Keratinocyte (primary cell): ENCODE measurements at regions not wholly inside any gene's neighbourhood (a gene's known extent, or its start where the extent isn't known, plus 50 kb on each side); places are given as distances from the start of the nearest gene placed in this dataset.

Experiments
- DNase-seq: peaks from one replicate; pipeline ENCODE4 v3.0.0-alpha.2; 2011; ENCODE audit warnings: low read depth, missing footprints, low spot score
- FAIRE-seq: peaks from 2 replicates; lab custom pipeline; 2011; peaks lifted over from hg19 to GRCh38; lab: Jason Lieb, UNC
- H2AFZ ChIP-seq: 2 replicates; pipeline ENCODE4 v1.6.0; 2012; ENCODE audit warnings: low read length, control low read depth, inconsistent platforms; ENCODE audit not compliant: control insufficient read depth
- H3K27ac ChIP-seq: 2 replicates; pipeline ENCODE4 v1.5.1; 2011; ENCODE audit warnings: low read length; ENCODE audit not compliant: control insufficient read depth, insufficient read depth
- H3K27me3 ChIP-seq: 3 replicates; pipeline ENCODE4 v1.6.0; 2011; ENCODE audit warnings: low read length; ENCODE audit not compliant: control insufficient read depth, insufficient read depth; ENCODE audit errors: extremely low read depth
- H3K36me3 ChIP-seq, 2 experiments: 2 replicates in 1 of 2; 3 replicates in 1 of 2; pipeline ENCODE4 v1.5.1; 2011; ENCODE audit warnings: low read length in 2 of 2, mild to moderate bottlenecking in 1 of 2; ENCODE audit not compliant: control insufficient read depth in 2 of 2, insufficient read depth in 2 of 2; ENCODE audit errors: extremely low read depth in 1 of 2
- H3K4me1 ChIP-seq: 3 replicates; pipeline ENCODE4 v1.5.1; 2011; ENCODE audit warnings: low read length; ENCODE audit not compliant: control insufficient read depth, insufficient read depth; ENCODE audit errors: extremely low read depth
- H3K4me2 ChIP-seq: 3 replicates; pipeline ENCODE4 v1.6.0; 2011; ENCODE audit warnings: low read depth, low read length; ENCODE audit not compliant: control insufficient read depth, insufficient read depth; ENCODE audit errors: extremely low read depth
- H3K4me3 ChIP-seq, 3 experiments: fragments of 200-600 bp in 1 of 3; sonication (generic) in 1 of 3; 2 replicates in 2 of 3; 3 replicates in 1 of 3; pipeline ENCODE4 v1.5.1; 2011 to 2016; ENCODE audit warnings: low read length in 3 of 3, mild to moderate bottlenecking in 3 of 3, control low read depth in 2 of 3, inconsistent platforms in 1 of 3, low read depth in 1 of 3, mixed read lengths in 1 of 3, mixed run types in 1 of 3, moderate library complexity in 1 of 3; ENCODE audit not compliant: control insufficient read depth in 2 of 3, insufficient read depth in 2 of 3; ENCODE audit errors: extremely low read depth in 1 of 3
- H3K79me2 ChIP-seq: 2 replicates; pipeline ENCODE4 v1.6.0; 2012; ENCODE audit warnings: low read length; ENCODE audit not compliant: control insufficient read depth, insufficient read depth
- H3K9ac ChIP-seq: 3 replicates; pipeline ENCODE4 v1.6.0; 2011; ENCODE audit warnings: low read length; ENCODE audit not compliant: control insufficient read depth, insufficient read depth; ENCODE audit errors: extremely low read depth
- H3K9me1 ChIP-seq: 3 replicates; pipeline ENCODE4 v1.6.0; 2011; ENCODE audit warnings: low read length; ENCODE audit not compliant: control insufficient read depth, insufficient read depth; ENCODE audit errors: extremely low read depth
- H3K9me3 ChIP-seq: 2 replicates; pipeline ENCODE4 v1.5.1; 2012; ENCODE audit warnings: low read depth, low read length; ENCODE audit not compliant: control insufficient read depth
- H4K20me1 ChIP-seq: 3 replicates; pipeline ENCODE4 v1.6.0; 2011; ENCODE audit warnings: low read length; ENCODE audit not compliant: control insufficient read depth, insufficient read depth; ENCODE audit errors: extremely low read depth
- CTCF ChIP-seq, 3 experiments: IDR thresholded peaks in 1 of 3; conservative IDR thresholded peaks in 1 of 3; optimal IDR thresholded peaks in 1 of 3; 2 replicates in 2 of 3; 3 replicates in 1 of 3; pipeline versions ENCODE3 to v1.5.1; 2011; ENCODE audit warnings: low read length in 3 of 3, mild to moderate bottlenecking in 3 of 3, moderate library complexity in 2 of 3, control low read depth in 1 of 3, inconsistent platforms in 1 of 3; ENCODE audit not compliant: insufficient read depth in 2 of 3; ENCODE audit errors: extremely low read depth in 1 of 3
- EZH2 ChIP-seq: IDR thresholded peaks from one replicate; pipeline ENCODE4 v1.6.1; 2012; ENCODE audit warnings: inconsistent platforms, mild to moderate bottlenecking, low read length, moderate library complexity
- dilution Hi-C: fragments of 300-500 bp; cut with MboI; formaldehyde crosslinking; loops from one replicate; pipeline ENCODE4 v1.7.0; 2020; ENCODE audit warnings: low sequenced_read_pairs; ENCODE audit not compliant: extremely low pct_ligation_motif_present

DNA sequence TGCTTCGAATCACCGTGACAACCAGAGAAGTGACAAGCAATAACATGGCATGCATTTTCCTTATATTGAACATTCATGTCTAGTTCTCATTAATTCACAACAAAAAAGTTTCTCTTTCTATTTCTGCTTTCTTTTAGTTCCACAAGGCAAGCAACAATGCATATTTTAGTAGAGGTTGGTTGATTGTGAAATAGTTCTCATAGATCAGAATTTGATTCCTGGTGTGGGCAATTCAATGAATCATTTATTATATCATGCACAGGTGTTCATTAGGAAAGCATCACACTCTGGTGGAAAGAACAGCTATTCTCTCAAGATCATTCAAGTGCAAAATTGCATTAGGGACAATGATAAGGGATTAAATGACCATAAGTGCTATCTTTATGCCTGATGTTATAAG lies 980.9 kb downstream of the BRINP3 start:
- Histone ChIP-seq H3K4me3 (no peak overlapping the region), H2AFZ (no peak overlapping the region), H3K27me3 (no peaks in the 10 kb centered on the region), H3K79me2 (no peaks in the 10 kb centered on the region), H4K20me1 (no peaks in the 10 kb centered on the region), H3K9me1 (no peaks in the 10 kb centered on the region), H3K9me3 (no peaks in the 10 kb centered on the region), H3K36me3 (no peaks in the 10 kb centered on the region), H3K9ac (no peak overlapping the region), H3K4me1 (no peaks in the 10 kb centered on the region), H3K4me2 (no peak overlapping the region), H3K27ac (no peak overlapping the region)
- no peak for DNase-seq
- dilution Hi-C loops: no loop called here
- no peak for TF ChIP-seq EZH2
- no peak for TF ChIP-seq CTCF (optimal IDR thresholded peaks at IDR 0.05 in 1 of 3, IDR thresholded peaks at IDR 0.05 in 1 of 3, conservative IDR thresholded peaks at IDR 0.05 in 1 of 3; ENCODE audit: extremely low read depth in 1 of 3, insufficient read depth in 2 of 3, low read length in 3 of 3)
- no peak for FAIRE-seq

DNA sequence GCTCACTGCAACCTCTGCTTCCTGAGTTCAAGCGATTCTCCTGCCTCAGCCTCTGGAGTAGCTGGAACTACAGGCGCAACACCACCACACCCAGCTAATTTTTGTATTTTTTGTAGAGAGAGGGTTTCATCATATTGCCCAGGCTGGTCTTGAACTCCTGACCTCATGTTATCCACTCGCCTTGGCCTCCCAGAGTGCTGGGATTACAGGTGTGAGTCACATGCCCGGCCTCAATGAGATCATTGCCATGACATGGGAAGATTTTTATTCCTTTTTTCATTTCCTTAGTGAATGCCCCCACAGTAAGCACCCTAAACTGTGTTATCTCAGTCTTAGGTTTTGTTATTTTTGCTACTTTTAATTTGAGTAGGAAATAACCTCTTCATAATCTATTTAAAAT lies 977.9 kb downstream of the BRINP3 start:
- Histone ChIP-seq H3K36me3 (no peaks in the 10 kb centered on the region), H2AFZ (no peak overlapping the region), H3K9me1 (no peaks in the 10 kb centered on the region), H3K27me3 (no peaks in the 10 kb centered on the region), H3K79me2 (no peaks in the 10 kb centered on the region), H3K4me3 (no peak overlapping the region), H3K9ac (no peak overlapping the region), H3K27ac (no peak overlapping the region), H4K20me1 (no peaks in the 10 kb centered on the region), H3K4me2 (no peak overlapping the region), H3K9me3 (no peaks in the 10 kb centered on the region), H3K4me1 (no peaks in the 10 kb centered on the region)
- DNase-seq (no peak), FAIRE-seq (no peak)
- dilution Hi-C loops: no loop called here
- TF ChIP-seq EZH2 (no peak), CTCF (optimal IDR thresholded peaks at IDR 0.05 in 1 of 3, IDR thresholded peaks at IDR 0.05 in 1 of 3, conservative IDR thresholded peaks at IDR 0.05 in 1 of 3; ENCODE audit: extremely low read depth in 1 of 3, insufficient read depth in 2 of 3, low read length in 3 of 3) (no peak)
